ENCODE measurements at regions not wholly inside any gene's neighbourhood (a gene's known extent, or its start where the extent isn't known, plus 50 kb on each side); places are given as distances from the start of the nearest gene placed in this dataset.

GRCh38 chr5:118778941-118779340 is 209.4 kb downstream of the DTWD2 start:
- DNase-seq (ENCODE audit: low read depth) = no peak

- DNase-seq (ENCODE audit: low read depth) = no peak
Observed at GRCh38 chr5:118777189-118777736, 211.1 kb downstream of the DTWD2 start.

GRCh38 chr5:118776755-118777154 is 211.6 kb downstream of the DTWD2 start:
- no peak for DNase-seq (ENCODE audit: low read depth)

- no peak for DNase-seq (ENCODE audit: low read depth)
Observed at GRCh38 chr5:118775790-118776499, 212.4 kb downstream of the DTWD2 start.

- no peak for DNase-seq (ENCODE audit: low read depth)
Observed at GRCh38 chr5:118768607-118769175, 219.7 kb downstream of the DTWD2 start.

GRCh38 chr5:118762291-118762690 is 226.1 kb downstream of the DTWD2 start:
- DNase-seq (ENCODE audit: low read depth) = no peak

- no peak for DNase-seq (ENCODE audit: low read depth)
Observed at GRCh38 chr5:118761814-118762213, 226.5 kb downstream of the DTWD2 start.

GRCh38 chr5:118752969-118753368 is 235.4 kb downstream of the DTWD2 start:
- no peak for DNase-seq (ENCODE audit: low read depth)

- DNase-seq (ENCODE audit: low read depth) = no peak
Observed at GRCh38 chr5:118736396-118736795, 252.0 kb downstream of the DTWD2 start.

- no peak for DNase-seq (ENCODE audit: low read depth)
Observed at GRCh38 chr5:118733394-118733793, 255.0 kb downstream of the DTWD2 start.

- DNase-seq (ENCODE audit: low read depth) = no peak
Observed at GRCh38 chr5:118728191-118728590, 260.2 kb downstream of the DTWD2 start.

GRCh38 chr5:118726891-118727290 is 261.5 kb downstream of the DTWD2 start:
- DNase-seq (ENCODE audit: low read depth) = no peak

- no peak for DNase-seq (ENCODE audit: low read depth)
Observed at GRCh38 chr5:118723021-118723338, 265.4 kb downstream of the DTWD2 start.

GRCh38 chr5:118722122-118723020 is 266.0 kb downstream of the DTWD2 start:
- DNase-seq (ENCODE audit: low read depth) = no peak

GRCh38 chr5:118711727-118712126 is 276.6 kb downstream of the DTWD2 start:
- DNase-seq (ENCODE audit: low read depth) = no peak

GRCh38 chr5:118705959-118706667 is 282.2 kb downstream of the DTWD2 start:
- no peak for DNase-seq (ENCODE audit: low read depth)

GRCh38 chr5:118703241-118703640 is 285.1 kb downstream of the DTWD2 start:
- no peak for DNase-seq (ENCODE audit: low read depth)

GRCh38 chr5:118701791-118702190 is 286.6 kb downstream of the DTWD2 start:
- no peak for DNase-seq (ENCODE audit: low read depth)

- no peak for DNase-seq (ENCODE audit: low read depth)
Observed at GRCh38 chr5:118700510-118700909, 287.8 kb downstream of the DTWD2 start.

GRCh38 chr5:118698774-118699173 is 289.6 kb downstream of the DTWD2 start:
- DNase-seq (ENCODE audit: low read depth) = no peak

GRCh38 chr5:118696076-118696475 is 292.3 kb downstream of the DTWD2 start:
- no peak for DNase-seq (ENCODE audit: low read depth)

- DNase-seq (ENCODE audit: low read depth) = no peak
Observed at GRCh38 chr5:118692811-118693342, 295.5 kb downstream of the DTWD2 start.

All from stimulated activated CD4-positive, alpha-beta T cell treated with anti-CD3 and anti-CD28 coated beads, Interleukin-2, amount 100 ng/mL, for 4 hours (primary cell).